Heart left ventricle (tissue), 16 donors: ENCODE measurements at regions not wholly inside any gene's neighbourhood (a gene's known extent, or its start where the extent isn't known, plus 50 kb on each side); places are given as distances from the start of the nearest gene placed in this dataset.

ENCODE experiments used
- ATAC-seq, 4 donors: fragments of 200-7000 bp; cut with Tn5 transposase; one replicate each; pipeline ENCODE4 v1.9.1; 2020 to 2022; ENCODE audit warnings: moderate library complexity in 4 of 4, mild to moderate bottlenecking in 3 of 4, moderate number of reproducible peaks in 1 of 4
- DNase-seq, 5 donors: peaks; one replicate each; pipeline ENCODE4 v3.0.0-alpha.2; 2020
- H3K27ac ChIP-seq, 12 donors: fragments of 200-600 bp; sonication (generic) in 4 of 12; one replicate each; pipeline versions ENCODE4 v1.5.0 to v1.8.0; 2016 to 2022; ENCODE audit warnings: mild to moderate bottlenecking in 2 of 12
- H3K27me3 ChIP-seq, 9 donors: fragments of 200-600 bp; sonication (generic) in 2 of 9; one replicate each; pipeline versions ENCODE4 v1.5.1 to v1.8.0; 2016 to 2022; ENCODE audit warnings: mild to moderate bottlenecking in 3 of 9
- H3K36me3 ChIP-seq, 9 donors: fragments of 200-600 bp; sonication (generic) in 2 of 9; one replicate each; pipeline versions ENCODE4 v1.5.0 to v1.8.0; 2018 to 2022; ENCODE audit warnings: mild to moderate bottlenecking in 2 of 9
- H3K4me1 ChIP-seq, 12 donors: fragments of 200-600 bp; sonication (generic) in 4 of 12; one replicate each; pipeline versions ENCODE4 v1.5.0 to v1.8.0; 2016 to 2022; ENCODE audit warnings: mild to moderate bottlenecking in 3 of 12
- H3K4me3 ChIP-seq, 12 donors: fragments of 200-600 bp; sonication (generic) in 4 of 12; one replicate each; pipeline versions ENCODE4 v1.5.0 to v1.8.0; 2017 to 2022; ENCODE audit warnings: mild to moderate bottlenecking in 9 of 12, moderate library complexity in 4 of 12
- H3K9me3 ChIP-seq, 12 donors: fragments of 200-600 bp; sonication (generic) in 4 of 12; one replicate each; pipeline versions ENCODE4 v1.5.0 to v1.8.0; 2016 to 2022; ENCODE audit warnings: mild to moderate bottlenecking in 1 of 12
- CTCF ChIP-seq, 12 donors: fragments of 200-600 bp; sonication (generic) in 4 of 12; IDR thresholded peaks; one replicate each; pipeline versions ENCODE4 v1.5.0 to v1.8.0; 2018 to 2022; ENCODE audit warnings: antibody characterized with exemption in 12 of 12, mild to moderate bottlenecking in 5 of 12
- POLR2A ChIP-seq, 2 donors: fragments of 450-650 bp; IDR thresholded peaks; one replicate each; pipeline ENCODE4 v1.6.1; 2017; ENCODE audit warnings: antibody characterized with exemption in 2 of 2, mild to moderate bottlenecking in 2 of 2, moderate library complexity in 2 of 2
- WGBS, 4 donors: extraction: QIAGEN DNeasy Blood & Tissue Kit in 2 of 4; methylation state at CpG; one replicate each; pipeline versions ENCODE4 v1.1.5 to v1.1.7; 2013 to 2018; 5-methylcytosine and 5-hydroxymethylcytosine counted together
- intact Hi-C, 10 donors: fragments of 100-400 bp; cut with DNase I; formaldehyde crosslinking; loops; one replicate each; pipeline versions ENCODE4 v1.11.1 to v1.14.2; 2022
- donor health status: ischemic (EF 13 %, LVEDD 7.1; RV severe dilation, severe dysfunction).
- donor health status: healthy with polysubstance abuse.
- donor health status: DM: no; HTN: yes; CAD: no.
- donor health status: DM: no; HTN: no; CAD: no.
- donor health status: ischemic (EF 25% LVEDD 6.9; RV normal size, moderate dysfunction).
- donor health status: ischemic (EF 25% LVEDD 5.7; RV mildly dilated, moderate dysfunction).
- donor health status: healthy.
- donor health status: DM: yes; HTN: yes; CAD: no.
- donor health status: ischemic (EF 35%, LVEDD 5.7; RV mildly dilated, moderate dysfunction).
- donor health status: nonischemic (EF 11% LVEDD 7.7; RV severe dilation, severe dysfunction).
- donor health status: DM: yes; HTN: yes; CAD: no.
- donor health status: PGD.
- donor health status: ischemic (EF 29% LVEDD 5.4; RV normal size, mild dysfunction).
- donor health status: nonischemic (EF 23%, LVEDD 6.1; RV moderate dilation, normal function).

DNA sequence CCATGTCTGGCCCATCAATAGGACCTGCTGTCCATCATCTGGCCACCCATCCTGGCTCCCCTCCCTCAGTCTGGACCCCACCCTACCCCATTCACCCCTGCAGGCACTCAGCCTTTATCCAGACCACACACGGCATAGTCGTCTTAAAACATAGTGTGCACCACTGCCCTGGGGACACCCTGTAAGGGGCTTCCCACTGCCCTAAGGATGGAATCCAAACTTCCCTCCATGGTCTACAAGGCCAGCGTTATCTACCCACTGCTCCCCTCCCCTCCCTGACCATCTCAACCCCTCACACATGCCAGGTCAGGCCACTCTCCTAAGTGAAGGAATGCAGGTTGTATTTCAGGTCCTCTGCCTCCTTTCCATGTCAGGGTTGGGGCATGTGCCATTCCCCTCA, 352.7 kb upstream of the ZNF507 start:
- H3K27ac ChIP-seq, result no peak overlapping the region
- WGBS, 4 donors, result 79 to 94% (median 88%) methylated on average over 3 of the region's 3 CpGs
- DNase-seq, result no peak
- H3K9me3 ChIP-seq, result peaks cover 0 to 14% (median 0%) of the 10 kb centered on the region in 12 donors
- peaks cover 0 to 3% (median 0%) of the 10 kb centered on the region in 9 donors for H3K27me3 ChIP-seq
- no peak overlapping the region for H3K4me3 ChIP-seq
- intact Hi-C loops, result no loop called here
- H3K36me3 ChIP-seq, result no peaks in the 10 kb centered on the region
- TF ChIP-seq POLR2A (IDR thresholded peaks at IDR 0.05) (no peak), CTCF (IDR thresholded peaks at IDR 0.05) (no peak)
- ATAC-seq, result no peak
- H3K4me1 ChIP-seq, result no peaks in the 10 kb centered on the region

- Histone ChIP-seq H3K27ac (no peak overlapping the region), H3K9me3 (peaks cover 0 to 14% (median 0%) of the 10 kb centered on the region in 12 donors), H3K4me1 (no peaks in the 10 kb centered on the region), H3K4me3 (no peak overlapping the region), H3K36me3 (no peaks in the 10 kb centered on the region), H3K27me3 (no peaks in the 10 kb centered on the region)
- ATAC-seq (no peak), DNase-seq (no peak)
- intact Hi-C loops, result no loop called here
- TF ChIP-seq POLR2A (IDR thresholded peaks at IDR 0.05) (no peak), CTCF (IDR thresholded peaks at IDR 0.05) (no peak)
These were observed 349.9 kb upstream of the ZNF507 start for GRCh38 chr19:31995546-31995945.

GRCh38 chr19:32010071-32010470, 335.3 kb upstream of the ZNF507 start:
- TF ChIP-seq POLR2A (IDR thresholded peaks at IDR 0.05) (no peak), CTCF (IDR thresholded peaks at IDR 0.05) (no peak)
- H3K4me1 ChIP-seq, result no peaks in the 10 kb centered on the region
- H3K9me3 ChIP-seq, result no peaks in the 10 kb centered on the region
- no peaks in the 10 kb centered on the region for H3K27me3 ChIP-seq
- intact Hi-C loops, result no loop called here
- no peaks in the 10 kb centered on the region for H3K36me3 ChIP-seq
- no peak for ATAC-seq
- 83 to 91% (median 89%) methylated on average over 12 of the region's 12 CpGs for WGBS, 4 donors
- no peak overlapping the region for H3K4me3 ChIP-seq
- no peak for DNase-seq
- no peak overlapping the region for H3K27ac ChIP-seq

DNA sequence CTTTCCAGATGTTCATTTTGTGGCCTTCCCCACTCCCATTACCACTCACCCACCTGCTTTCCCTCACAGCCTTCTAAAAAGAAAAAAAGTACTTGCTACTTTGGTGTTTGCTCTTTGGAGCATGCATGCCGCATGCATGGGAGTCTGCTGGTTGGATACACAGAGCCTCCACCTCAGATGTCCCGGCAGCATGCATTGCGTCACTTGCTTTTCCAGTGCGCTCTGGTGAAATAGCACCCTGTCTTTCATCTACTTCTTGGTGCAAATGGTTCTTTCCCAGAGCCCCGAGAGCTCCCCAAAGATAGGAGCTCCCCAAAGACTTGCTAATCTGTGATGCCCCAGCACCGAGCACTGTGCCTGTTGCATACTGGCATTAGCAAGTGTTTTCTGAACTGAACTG, 333.2 kb upstream of the ZNF507 start:
- no peak overlapping the region for H3K27ac ChIP-seq
- intact Hi-C loops, result no loop called here
- H3K4me3 ChIP-seq, result no peak overlapping the region
- H3K9me3 ChIP-seq, result no peaks in the 10 kb centered on the region
- no peak for TF ChIP-seq POLR2A (IDR thresholded peaks at IDR 0.05)
- TF ChIP-seq CTCF (IDR thresholded peaks at IDR 0.05), result no peak
- ATAC-seq, result no peak
- no peaks in the 10 kb centered on the region for H3K4me1 ChIP-seq
- no peaks in the 10 kb centered on the region for H3K27me3 ChIP-seq
- WGBS, 4 donors, result 66 to 83% (median 79%) methylated on average over 6 of the region's 6 CpGs
- H3K36me3 ChIP-seq, result no peaks in the 10 kb centered on the region
- DNase-seq, result no peak
